Effector memory CD4-positive, alpha-beta T cell (primary cell): ENCODE measurements at regions not wholly inside any gene's neighbourhood (a gene's known extent, or its start where the extent isn't known, plus 50 kb on each side); places are given as distances from the start of the nearest gene placed in this dataset.

Experiments used
- DNase-seq, 3 donors: peaks; one replicate each; pipeline ENCODE4 v3.0.0-alpha.2; 2020
- H3K27ac ChIP-seq: 2 replicates; pipeline ENCODE4 v1.7.0; 2013; ENCODE audit warnings: mild to moderate bottlenecking, low read length, moderate library complexity; ENCODE audit not compliant: insufficient read depth, poor library complexity, severe bottlenecking
- H3K27me3 ChIP-seq: replicated peaks from 2 replicates; pipeline ENCODE4 v1.7.0; 2013; ENCODE audit warnings: mild to moderate bottlenecking, low read length; ENCODE audit not compliant: insufficient read depth, control insufficient read depth, poor library complexity, severe bottlenecking
- H3K36me3 ChIP-seq: 2 replicates; pipeline ENCODE4 v1.7.0; 2013; ENCODE audit warnings: mild to moderate bottlenecking, low read length, moderate library complexity; ENCODE audit not compliant: control insufficient read depth, insufficient read depth
- H3K4me1 ChIP-seq: 2 replicates; pipeline ENCODE4 v1.7.0; 2013; ENCODE audit warnings: low read length, mild to moderate bottlenecking; ENCODE audit not compliant: control insufficient read depth, insufficient read depth, poor library complexity, severe bottlenecking
- H3K4me3 ChIP-seq: 2 replicates; pipeline ENCODE4 v1.7.0; 2013; ENCODE audit warnings: low read length, low read depth, mild to moderate bottlenecking; ENCODE audit not compliant: insufficient read depth, poor library complexity, severe bottlenecking
- H3K9me3 ChIP-seq: 2 replicates; pipeline ENCODE4 v1.7.0; 2013; ENCODE audit warnings: mild to moderate bottlenecking, low read length, moderate library complexity; ENCODE audit not compliant: control insufficient read depth

GRCh38 chr6:23413327-23414050 is 712.5 kb upstream of the NRSN1 start:
- DNase-seq = no peak
- no peaks in the 10 kb centered on the region for H3K27me3 ChIP-seq
- no peaks in the 10 kb centered on the region for H3K9me3 ChIP-seq
- H3K36me3 ChIP-seq = no peaks in the 10 kb centered on the region
- H3K27ac ChIP-seq = no peak overlapping the region
- no peak overlapping the region for H3K4me3 ChIP-seq
- H3K4me1 ChIP-seq = no peaks in the 10 kb centered on the region

- Histone ChIP-seq H3K36me3 (no peaks in the 10 kb centered on the region), H3K27ac (no peak overlapping the region), H3K9me3 (no peaks in the 10 kb centered on the region), H3K4me1 (no peaks in the 10 kb centered on the region), H3K4me3 (no peak overlapping the region), H3K27me3 (no peaks in the 10 kb centered on the region)
- no peak for DNase-seq
Measured at GRCh38 chr6:23414051-23414445, 712.0 kb upstream of the NRSN1 start.

- Histone ChIP-seq H3K27ac (no peak overlapping the region), H3K9me3 (no peaks in the 10 kb centered on the region), H3K27me3 (no peaks in the 10 kb centered on the region), H3K4me1 (no peaks in the 10 kb centered on the region), H3K4me3 (no peak overlapping the region), H3K36me3 (no peaks in the 10 kb centered on the region)
- no peak for DNase-seq
Measured at GRCh38 chr6:23414922-23415321, 711.1 kb upstream of the NRSN1 start.

GRCh38 chr6:23415819-23416427 is 710.1 kb upstream of the NRSN1 start:
- no peaks in the 10 kb centered on the region for H3K4me1 ChIP-seq
- no peaks in the 10 kb centered on the region for H3K27me3 ChIP-seq
- H3K36me3 ChIP-seq = no peaks in the 10 kb centered on the region
- DNase-seq = no peak
- H3K9me3 ChIP-seq = no peaks in the 10 kb centered on the region
- no peak overlapping the region for H3K27ac ChIP-seq
- H3K4me3 ChIP-seq = no peak overlapping the region

GRCh38 chr6:23417133-23417532 is 708.9 kb upstream of the NRSN1 start:
- Histone ChIP-seq H3K4me1 (no peaks in the 10 kb centered on the region), H3K27ac (no peak overlapping the region)

GRCh38 chr6:23418095-23418494 is 707.9 kb upstream of the NRSN1 start:
- H3K27ac ChIP-seq = no peak overlapping the region
- no peaks in the 10 kb centered on the region for H3K4me1 ChIP-seq
- H3K36me3 ChIP-seq = no peaks in the 10 kb centered on the region
- H3K9me3 ChIP-seq = no peaks in the 10 kb centered on the region
- DNase-seq = no peak
- no peak overlapping the region for H3K4me3 ChIP-seq
- no peaks in the 10 kb centered on the region for H3K27me3 ChIP-seq

More at GRCh38 chr6:23417133-23417532, 708.9 kb upstream of the NRSN1 start:
- Histone ChIP-seq H3K9me3 (no peaks in the 10 kb centered on the region), H3K27me3 (no peaks in the 10 kb centered on the region), H3K36me3 (no peaks in the 10 kb centered on the region), H3K4me3 (no peak overlapping the region)
- no peak for DNase-seq

- H3K36me3 ChIP-seq = no peaks in the 10 kb centered on the region
- H3K4me3 ChIP-seq = no peak overlapping the region
- H3K27ac ChIP-seq = no peak overlapping the region
- no peak for DNase-seq
- H3K4me1 ChIP-seq = no peaks in the 10 kb centered on the region
- H3K9me3 ChIP-seq = no peaks in the 10 kb centered on the region
- no peaks in the 10 kb centered on the region for H3K27me3 ChIP-seq
Measured at GRCh38 chr6:23419046-23419445, 707.0 kb upstream of the NRSN1 start.

- Histone ChIP-seq H3K27ac (no peak overlapping the region), H3K27me3 (no peaks in the 10 kb centered on the region), H3K9me3 (no peaks in the 10 kb centered on the region), H3K4me3 (no peak overlapping the region), H3K36me3 (no peaks in the 10 kb centered on the region), H3K4me1 (no peaks in the 10 kb centered on the region)
- DNase-seq = no peak
Measured at GRCh38 chr6:23420659-23421350, 705.2 kb upstream of the NRSN1 start.

- H3K36me3 ChIP-seq = no peaks in the 10 kb centered on the region
- no peaks in the 10 kb centered on the region for H3K4me1 ChIP-seq
- no peak overlapping the region for H3K4me3 ChIP-seq
- no peaks in the 10 kb centered on the region for H3K9me3 ChIP-seq
- H3K27ac ChIP-seq = no peak overlapping the region
- DNase-seq = no peak
- H3K27me3 ChIP-seq = no peaks in the 10 kb centered on the region
Measured at GRCh38 chr6:23424584-23424983, 701.4 kb upstream of the NRSN1 start.

- DNase-seq = no peak
- Histone ChIP-seq H3K4me1 (no peaks in the 10 kb centered on the region), H3K9me3 (no peaks in the 10 kb centered on the region), H3K36me3 (no peaks in the 10 kb centered on the region), H3K27ac (no peak overlapping the region), H3K4me3 (no peak overlapping the region), H3K27me3 (no peaks in the 10 kb centered on the region)
Measured at GRCh38 chr6:23435126-23435525, 690.9 kb upstream of the NRSN1 start.
